ENCODE measurements at regions not wholly inside any gene's neighbourhood (a gene's known extent, or its start where the extent isn't known, plus 50 kb on each side); places are given as distances from the start of the nearest gene placed in this dataset.

DNA sequence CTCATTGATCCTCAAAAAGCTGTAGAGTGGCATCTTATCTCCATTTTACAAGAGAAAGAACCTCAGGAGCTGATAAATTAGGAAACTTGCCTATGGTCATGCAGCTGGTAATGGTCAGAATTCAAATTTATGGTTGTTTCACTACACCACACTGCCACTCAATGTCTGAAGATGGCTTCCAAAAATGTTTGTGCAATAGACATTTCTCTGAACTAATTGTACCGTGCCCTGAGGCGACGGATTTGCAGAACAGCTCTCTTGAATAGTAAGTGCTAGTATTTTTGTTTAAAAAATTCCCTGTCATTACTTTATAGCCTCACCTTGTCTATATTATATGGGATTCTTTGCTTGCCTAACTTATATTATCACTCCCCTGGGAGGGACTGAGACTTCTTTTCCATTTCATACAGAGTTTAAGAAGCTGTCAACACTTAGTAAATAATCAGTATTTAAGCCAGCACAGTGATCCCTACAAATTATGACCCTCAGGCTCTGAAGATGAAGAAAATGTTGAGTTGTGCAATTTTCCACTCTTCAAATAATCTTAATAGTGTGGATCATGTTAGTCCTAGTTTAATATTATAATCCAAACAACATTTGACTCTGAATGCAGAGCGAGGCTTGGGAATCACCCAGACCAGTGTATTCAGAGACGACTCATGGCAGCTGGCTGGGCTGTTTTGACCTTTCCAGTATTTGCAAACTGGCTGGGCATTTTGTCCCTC lies 346.6 kb downstream of the PTEN start:
- Histone ChIP-seq H3K4me2 (ENCODE audit: low read length) (no peak overlapping the region), H4K20me1 (ENCODE audit: control insufficient read depth, insufficient read depth, low read depth, low read length) (no peaks in the 10 kb centered on the region), H3K79me2 (ENCODE audit: control insufficient read depth, low read length) (no peaks in the 10 kb centered on the region), H3K36me3 (ENCODE audit: control insufficient read depth, low read length) (no peaks in the 10 kb centered on the region), H3K9me2 (replicated peaks; ENCODE audit: control insufficient read depth, low read length) (no peaks in the 10 kb centered on the region), H3K4me3 (ENCODE audit: low read length) (no peak overlapping the region), H3F3A (ENCODE audit: control insufficient read depth, insufficient read depth) (no peaks in the 10 kb centered on the region), H3K4me1 (ENCODE audit: control insufficient read depth, low read length) (peaks cover 13% of the 10 kb centered on the region), H3K9me3 (ENCODE audit: control insufficient read depth, insufficient read depth, low read length) (no peaks in the 10 kb centered on the region), H3K27ac (ENCODE audit: low read depth, low read length) (no peak overlapping the region), H3K27me3 (ENCODE audit: control insufficient read depth, low read length) (no peaks in the 10 kb centered on the region)
- TF ChIP-seq, protein P1, sequence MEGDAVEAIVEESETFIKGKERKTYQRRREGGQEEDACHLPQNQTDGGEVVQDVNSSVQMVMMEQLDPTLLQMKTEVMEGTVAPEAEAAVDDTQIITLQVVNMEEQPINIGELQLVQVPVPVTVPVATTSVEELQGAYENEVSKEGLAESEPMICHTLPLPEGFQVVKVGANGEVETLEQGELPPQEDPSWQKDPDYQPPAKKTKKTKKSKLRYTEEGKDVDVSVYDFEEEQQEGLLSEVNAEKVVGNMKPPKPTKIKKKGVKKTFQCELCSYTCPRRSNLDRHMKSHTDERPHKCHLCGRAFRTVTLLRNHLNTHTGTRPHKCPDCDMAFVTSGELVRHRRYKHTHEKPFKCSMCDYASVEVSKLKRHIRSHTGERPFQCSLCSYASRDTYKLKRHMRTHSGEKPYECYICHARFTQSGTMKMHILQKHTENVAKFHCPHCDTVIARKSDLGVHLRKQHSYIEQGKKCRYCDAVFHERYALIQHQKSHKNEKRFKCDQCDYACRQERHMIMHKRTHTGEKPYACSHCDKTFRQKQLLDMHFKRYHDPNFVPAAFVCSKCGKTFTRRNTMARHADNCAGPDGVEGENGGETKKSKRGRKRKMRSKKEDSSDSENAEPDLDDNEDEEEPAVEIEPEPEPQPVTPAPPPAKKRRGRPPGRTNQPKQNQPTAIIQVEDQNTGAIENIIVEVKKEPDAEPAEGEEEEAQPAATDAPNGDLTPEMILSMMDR (IDR thresholded peaks at IDR 0.05; ENCODE audit: low read depth, low read length, poor library complexity, severe bottlenecking), result no peak
- TF ChIP-seq EZH2phosphoT487 (IDR thresholded peaks at IDR 0.05; ENCODE audit: borderline replicate concordance, low read length), result no peak

DNA sequence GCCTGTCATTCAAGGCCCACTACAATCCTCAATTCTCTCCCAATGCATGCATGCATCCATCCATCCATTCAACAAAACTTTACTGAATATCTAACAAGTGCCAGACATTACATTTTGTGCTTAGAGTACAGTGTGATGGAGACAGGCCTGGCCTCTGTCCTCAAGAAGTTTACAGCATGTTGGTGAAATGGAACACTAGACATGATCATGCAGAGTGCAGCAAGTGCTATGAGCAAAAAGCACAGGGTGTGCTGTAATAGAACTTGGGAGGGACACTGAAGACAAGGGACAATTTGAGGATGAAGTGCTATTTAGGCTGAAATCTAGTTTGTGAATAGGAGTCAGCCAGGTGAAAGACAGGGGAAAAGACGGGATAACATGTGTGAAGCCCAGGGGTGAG lies 347.8 kb downstream of the PTEN start:
- Histone ChIP-seq H3K9me2 (replicated peaks; ENCODE audit: control insufficient read depth, low read length) (no peaks in the 10 kb centered on the region), H4K20me1 (ENCODE audit: control insufficient read depth, insufficient read depth, low read depth, low read length) (no peaks in the 10 kb centered on the region), H3F3A (ENCODE audit: control insufficient read depth, insufficient read depth) (no peaks in the 10 kb centered on the region), H3K79me2 (ENCODE audit: control insufficient read depth, low read length) (no peaks in the 10 kb centered on the region), H3K27ac (ENCODE audit: low read depth, low read length) (no peak overlapping the region), H3K4me1 (ENCODE audit: control insufficient read depth, low read length) (peaks cover 13% of the 10 kb centered on the region), H3K4me2 (ENCODE audit: low read length) (no peak overlapping the region), H3K27me3 (ENCODE audit: control insufficient read depth, low read length) (no peaks in the 10 kb centered on the region), H3K36me3 (ENCODE audit: control insufficient read depth, low read length) (no peaks in the 10 kb centered on the region), H3K9me3 (ENCODE audit: control insufficient read depth, insufficient read depth, low read length) (no peaks in the 10 kb centered on the region), H3K4me3 (ENCODE audit: low read length) (no peak overlapping the region)
- TF ChIP-seq, protein P1 (IDR thresholded peaks at IDR 0.05; ENCODE audit: low read depth, low read length, poor library complexity, severe bottlenecking), result no peak
- TF ChIP-seq EZH2phosphoT487 (IDR thresholded peaks at IDR 0.05; ENCODE audit: borderline replicate concordance, low read length), result no peak

DNA sequence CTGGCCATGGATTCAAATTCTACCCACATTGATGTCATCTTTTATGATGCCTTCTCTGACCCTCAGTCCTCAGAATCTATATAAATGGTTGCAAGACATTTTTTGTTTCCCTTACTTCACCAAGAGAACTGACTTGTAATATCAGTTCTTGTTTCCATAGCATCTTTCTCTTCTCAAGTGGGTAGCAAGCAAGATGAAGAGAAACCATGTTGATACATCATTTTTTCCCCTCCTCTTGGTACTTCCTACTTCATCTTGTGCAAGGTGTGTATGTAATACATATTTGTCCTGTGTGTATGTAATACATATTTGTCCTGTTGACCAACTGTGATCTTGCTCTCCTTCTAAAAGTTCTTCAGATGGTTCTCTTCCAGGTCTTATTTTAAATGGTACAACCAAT lies 348.6 kb downstream of the PTEN start:
- no peaks in the 10 kb centered on the region for H3K36me3 ChIP-seq (ENCODE audit: control insufficient read depth, low read length)
- no peaks in the 10 kb centered on the region for H3K79me2 ChIP-seq (ENCODE audit: control insufficient read depth, low read length)
- no peaks in the 10 kb centered on the region for H4K20me1 ChIP-seq (ENCODE audit: control insufficient read depth, insufficient read depth, low read depth, low read length)
- H3K9me2 ChIP-seq (replicated peaks; ENCODE audit: control insufficient read depth, low read length), result no peaks in the 10 kb centered on the region
- H3K4me1 ChIP-seq (ENCODE audit: control insufficient read depth, low read length), result peaks cover 7% of the 10 kb centered on the region
- H3F3A ChIP-seq (ENCODE audit: control insufficient read depth, insufficient read depth), result no peaks in the 10 kb centered on the region
- TF ChIP-seq EZH2phosphoT487 (IDR thresholded peaks at IDR 0.05; ENCODE audit: borderline replicate concordance, low read length), result no peak
- TF ChIP-seq, protein P1 (IDR thresholded peaks at IDR 0.05; ENCODE audit: low read depth, low read length, poor library complexity, severe bottlenecking), result no peak
- H3K9me3 ChIP-seq (ENCODE audit: control insufficient read depth, insufficient read depth, low read length), result no peaks in the 10 kb centered on the region
- H3K4me3 ChIP-seq (ENCODE audit: low read length), result no peak overlapping the region
- H3K4me2 ChIP-seq (ENCODE audit: low read length), result no peak overlapping the region
- no peak overlapping the region for H3K27ac ChIP-seq (ENCODE audit: low read depth, low read length)
- H3K27me3 ChIP-seq (ENCODE audit: control insufficient read depth, low read length), result no peaks in the 10 kb centered on the region

All from DOHH2 (cell line).